ENCODE measurements at regions not wholly inside any gene's neighbourhood (a gene's known extent, or its start where the extent isn't known, plus 50 kb on each side); places are given as distances from the start of the nearest gene placed in this dataset.

DNA sequence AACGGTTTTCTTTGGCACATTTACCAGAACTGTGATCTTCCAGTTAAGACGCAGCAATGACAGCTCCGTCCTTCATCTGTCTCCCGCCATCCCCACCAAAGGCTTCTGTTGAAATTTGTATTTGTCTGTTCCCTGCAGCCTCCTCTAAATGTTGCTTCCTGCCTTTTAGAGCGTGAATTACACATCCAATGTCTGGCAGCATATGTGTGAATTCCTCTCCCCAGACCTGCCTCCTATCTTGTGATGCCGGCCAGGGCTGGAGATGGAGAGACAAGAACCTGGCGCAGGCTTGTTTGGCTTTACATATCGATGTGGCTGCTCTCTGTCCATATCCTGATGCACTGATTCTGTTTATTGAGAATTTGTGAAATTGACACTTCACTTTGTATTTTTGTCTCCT is 738.4 kb upstream of the TMEM132C start:
- no peak for DNase-seq (ENCODE audit: low spot score)

DNA sequence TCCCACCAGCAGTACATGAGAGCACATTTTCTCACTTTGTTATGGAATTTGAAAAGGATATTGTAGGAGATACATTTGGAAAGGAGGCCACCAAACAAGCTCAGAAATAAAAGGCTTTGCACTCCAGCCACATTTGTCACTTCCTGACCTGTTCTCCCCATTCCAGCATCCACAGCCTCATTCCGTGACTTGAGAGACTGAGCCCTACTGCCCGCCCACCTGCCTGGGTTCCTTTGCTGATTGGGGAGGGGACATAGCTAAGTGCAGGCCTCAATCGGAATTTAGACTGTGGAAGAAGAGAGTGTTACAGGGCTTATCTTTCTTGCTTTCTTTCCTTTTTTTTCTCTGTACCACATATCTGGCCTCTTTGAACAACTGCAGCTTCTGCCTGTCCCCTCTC is 735.4 kb upstream of the TMEM132C start:
- no peak for DNase-seq (ENCODE audit: low spot score)

DNA sequence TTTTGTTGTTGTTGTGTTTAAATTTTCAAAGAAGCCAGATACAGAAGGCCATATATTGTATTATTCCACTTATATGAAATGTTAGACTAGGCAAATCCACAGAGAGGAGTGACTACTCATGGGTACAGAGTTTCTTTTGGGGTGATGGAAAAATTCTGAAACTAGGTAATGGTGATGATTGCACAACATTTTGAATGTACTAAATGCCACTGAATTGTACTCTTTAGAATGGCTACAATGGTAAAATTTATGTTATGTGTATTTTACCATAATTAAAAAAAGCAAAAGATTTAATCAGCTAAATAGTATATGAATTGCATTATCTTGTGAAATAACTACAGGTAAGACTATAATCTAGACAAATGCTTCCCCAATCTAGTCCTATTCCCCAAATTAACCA is 733.6 kb upstream of the TMEM132C start:
- no peak for DNase-seq (ENCODE audit: low spot score)

DNA sequence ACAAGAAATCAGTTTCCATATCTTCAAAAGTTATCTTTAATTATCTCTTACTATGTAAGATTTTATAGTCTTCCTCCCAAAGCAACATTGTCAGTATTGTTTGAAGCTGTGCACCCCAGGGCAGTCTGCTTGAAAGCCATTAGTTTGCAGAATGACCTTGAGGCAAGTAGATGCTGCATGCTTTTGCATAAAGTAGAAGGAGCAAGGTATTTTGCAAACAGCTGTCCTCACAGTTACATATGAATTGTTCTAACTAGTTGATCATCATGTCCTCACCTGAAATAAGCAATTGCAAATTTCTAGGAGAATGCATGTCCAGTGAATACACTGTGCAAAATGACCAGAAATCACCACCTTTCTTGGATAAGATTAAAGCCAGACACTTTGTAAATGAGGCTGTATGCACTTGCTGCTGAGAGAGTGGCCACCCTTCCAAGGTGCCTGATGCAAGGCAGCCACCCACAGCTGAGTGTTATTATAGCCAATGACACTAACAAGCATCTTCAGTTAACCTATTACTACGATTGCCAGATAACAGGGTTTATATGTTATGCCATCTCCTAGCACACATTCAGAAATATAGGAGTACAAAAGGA is 730.0 kb upstream of the TMEM132C start:
- no peak for DNase-seq (ENCODE audit: low spot score)

DNA sequence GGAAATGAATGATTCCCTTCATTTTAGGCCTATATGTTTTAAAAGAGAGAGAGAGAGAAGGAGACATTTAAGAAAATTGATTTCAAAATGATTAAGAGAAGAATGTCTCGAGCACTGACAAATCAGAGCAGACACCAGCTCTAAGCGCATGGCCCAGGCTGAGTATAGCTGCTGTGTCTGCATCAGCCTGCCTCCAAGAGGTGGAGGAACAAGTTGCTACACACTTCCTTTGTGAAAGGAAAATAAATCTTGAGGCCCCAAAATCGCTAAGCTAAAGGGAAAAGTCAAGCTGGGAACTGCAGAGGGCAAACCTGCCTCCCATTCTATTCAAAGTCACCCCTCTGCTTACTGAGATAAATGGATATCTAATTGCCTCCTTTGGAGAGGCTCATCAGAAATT is 728.7 kb upstream of the TMEM132C start:
- DNase-seq (ENCODE audit: low spot score), result no peak

DNA sequence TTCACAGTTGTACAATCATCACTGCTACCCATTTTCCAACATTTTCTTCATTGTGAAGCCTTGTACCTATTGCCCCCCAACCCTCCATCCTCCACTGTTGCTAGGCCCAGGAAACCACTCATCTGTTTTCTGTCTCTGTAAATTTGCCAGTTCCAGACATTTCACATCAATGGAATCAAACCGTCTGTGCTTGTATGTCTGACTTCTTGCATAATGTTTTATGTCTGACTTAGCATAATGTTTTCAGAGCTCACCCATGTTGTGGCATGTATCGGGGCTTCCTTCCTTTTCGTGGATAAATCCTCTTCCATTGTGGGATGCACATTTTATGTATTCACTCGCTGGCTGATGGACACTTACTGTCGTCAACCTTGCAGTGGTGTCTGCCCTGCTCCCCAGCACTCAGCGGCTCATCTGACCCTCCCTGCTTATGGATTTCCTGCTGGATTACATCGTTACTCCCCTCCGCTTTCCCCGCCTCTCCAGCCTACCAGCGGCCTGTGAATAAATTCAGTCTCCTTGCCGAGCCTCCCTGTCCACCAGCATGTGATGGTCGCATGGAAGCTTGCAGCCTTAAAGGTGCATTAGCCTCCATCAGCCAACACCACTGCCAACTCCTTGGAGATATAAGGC is 727.6 kb upstream of the TMEM132C start:
- DNase-seq (ENCODE audit: low spot score), result no peak

DNA sequence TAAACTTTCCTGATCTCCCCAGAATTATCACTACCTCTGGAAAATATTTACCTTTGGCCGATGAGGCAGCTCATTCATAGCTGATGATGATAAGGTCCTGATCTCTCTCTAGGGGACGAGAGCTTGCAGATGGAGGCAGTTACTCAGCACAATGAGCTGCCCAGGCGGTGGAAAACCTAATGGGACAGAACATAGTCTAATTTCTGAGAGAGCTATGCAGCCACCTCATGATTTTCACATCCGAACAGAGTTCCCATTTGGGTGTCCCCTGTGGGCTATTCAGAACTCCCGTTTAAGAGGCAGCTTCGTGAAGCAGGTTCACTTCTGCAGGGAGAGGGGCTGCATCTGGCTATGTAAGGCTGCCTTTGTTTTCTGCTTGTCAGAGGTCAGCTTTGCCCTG is 724.6 kb upstream of the TMEM132C start:
- no peak for DNase-seq (ENCODE audit: low spot score)

DNA sequence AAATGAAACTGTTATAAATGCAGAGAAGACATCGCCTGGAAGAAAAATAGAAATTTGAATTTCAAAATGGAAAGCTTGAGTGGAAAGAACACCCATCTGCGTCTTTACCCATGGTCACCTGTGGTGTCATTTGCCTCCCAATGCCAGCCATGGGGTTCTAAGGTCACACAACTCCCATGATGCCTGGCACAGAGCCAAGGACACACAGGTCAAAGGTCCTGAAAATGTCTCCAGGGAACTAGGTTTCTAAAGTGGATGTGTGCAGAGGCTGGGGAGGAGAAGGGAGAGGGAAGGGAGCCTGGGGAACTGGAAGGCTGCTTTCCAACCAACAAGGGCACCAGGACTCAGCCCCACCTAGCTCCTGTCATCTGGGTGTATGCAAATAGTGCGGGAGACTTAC is 724.0 kb upstream of the TMEM132C start:
- no peak for DNase-seq (ENCODE audit: low spot score)

DNA sequence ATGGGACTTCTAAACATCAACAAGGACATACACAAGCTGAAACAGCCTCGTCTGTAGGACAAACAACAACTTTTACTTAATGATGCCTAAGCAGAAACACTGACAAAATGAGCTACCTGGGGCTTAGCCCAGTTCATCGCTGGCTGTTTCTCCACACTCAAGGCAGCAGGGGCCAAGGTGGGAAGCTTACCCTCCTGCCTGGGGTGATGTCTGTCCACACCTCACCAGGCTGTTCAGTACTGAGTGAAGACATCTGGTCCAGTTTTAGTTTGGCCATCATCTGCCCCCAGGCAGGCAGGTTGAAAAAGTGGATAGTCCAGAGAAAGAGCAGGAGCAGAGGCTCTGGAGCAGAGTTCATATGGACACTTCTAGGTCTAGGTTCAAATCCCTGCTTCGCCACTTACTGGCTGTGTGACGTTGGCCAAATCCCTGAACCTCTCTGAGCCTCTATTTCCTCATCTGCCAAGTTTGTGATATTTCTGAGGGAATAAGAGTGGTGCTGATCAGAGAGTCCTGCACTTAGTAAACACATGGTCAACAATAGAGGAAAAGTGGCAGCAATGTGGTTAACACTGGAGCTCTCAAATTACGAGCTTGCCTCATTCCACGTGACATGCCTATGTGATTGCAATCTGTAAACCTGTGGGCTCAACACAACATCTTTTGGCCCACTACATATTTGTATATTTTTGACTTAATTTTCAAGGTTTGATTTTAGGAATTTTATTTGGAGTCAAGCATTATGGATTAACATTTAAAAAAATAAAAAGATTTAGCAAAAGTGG is 720.1 kb upstream of the TMEM132C start:
- no peak for DNase-seq (ENCODE audit: low spot score)

DNA sequence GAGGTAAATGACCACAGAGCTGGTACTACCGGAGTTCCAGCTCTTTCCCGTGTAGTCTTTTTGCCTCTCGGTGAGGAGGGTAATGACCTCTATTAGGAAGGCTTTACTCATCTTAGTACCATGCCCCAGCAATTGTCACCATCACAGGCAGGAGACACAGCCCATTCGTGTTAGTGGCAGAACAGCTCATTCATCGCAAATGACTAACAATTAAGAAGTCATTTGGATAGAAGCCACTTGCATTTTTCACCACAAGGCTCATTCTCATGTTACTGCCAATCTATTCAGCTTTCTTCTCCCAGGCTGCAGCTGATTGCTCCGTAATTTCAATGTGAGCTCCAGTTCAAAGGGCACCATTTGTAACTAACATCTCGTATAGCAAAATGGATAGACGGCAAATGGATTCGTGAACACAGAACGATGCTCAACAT is 718.8 kb upstream of the TMEM132C start:
- peak; percentile 39 for DNase-seq (ENCODE audit: low spot score)

DNA sequence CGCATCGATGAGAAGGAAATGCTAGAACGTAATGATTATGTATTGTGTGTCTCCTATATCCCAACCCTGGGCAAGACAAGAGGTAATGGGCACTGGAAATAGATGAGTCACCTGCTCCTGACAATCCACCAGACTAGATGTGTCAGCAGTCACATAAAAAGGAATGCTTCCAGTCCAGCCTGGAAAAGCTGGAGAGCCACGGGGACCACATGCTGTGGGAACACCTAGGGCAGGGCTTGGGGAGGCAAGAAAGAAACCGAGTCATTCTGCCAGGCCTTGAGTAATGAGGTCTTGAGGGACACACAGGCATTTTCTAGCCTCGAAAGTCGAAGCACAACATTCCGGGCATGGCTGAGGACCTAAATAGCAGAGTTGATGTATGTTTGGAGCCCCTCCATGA is 716.7 kb upstream of the TMEM132C start:
- DNase-seq (ENCODE audit: low spot score), result peak; percentile 20

DNA sequence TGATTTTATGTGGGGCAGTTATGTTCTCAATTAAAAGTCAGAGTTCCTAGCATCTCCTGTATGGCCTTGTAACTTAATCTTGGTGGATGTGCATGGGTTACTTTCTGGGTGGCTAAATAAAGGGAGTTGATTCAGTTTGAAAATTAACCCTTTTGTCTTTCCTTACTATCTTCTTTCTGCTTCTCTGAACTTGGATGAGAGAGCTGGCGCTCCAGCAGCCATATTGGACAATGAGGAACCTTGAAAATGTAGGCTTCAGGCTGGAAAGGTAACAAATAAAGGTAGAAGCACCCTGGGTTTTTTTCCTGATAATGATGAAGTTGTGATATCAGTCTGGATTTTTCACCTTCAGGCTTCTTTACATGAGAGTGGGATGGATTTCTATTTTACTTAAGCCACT is 714.1 kb upstream of the TMEM132C start:
- no peak for DNase-seq (ENCODE audit: low spot score)

DNA sequence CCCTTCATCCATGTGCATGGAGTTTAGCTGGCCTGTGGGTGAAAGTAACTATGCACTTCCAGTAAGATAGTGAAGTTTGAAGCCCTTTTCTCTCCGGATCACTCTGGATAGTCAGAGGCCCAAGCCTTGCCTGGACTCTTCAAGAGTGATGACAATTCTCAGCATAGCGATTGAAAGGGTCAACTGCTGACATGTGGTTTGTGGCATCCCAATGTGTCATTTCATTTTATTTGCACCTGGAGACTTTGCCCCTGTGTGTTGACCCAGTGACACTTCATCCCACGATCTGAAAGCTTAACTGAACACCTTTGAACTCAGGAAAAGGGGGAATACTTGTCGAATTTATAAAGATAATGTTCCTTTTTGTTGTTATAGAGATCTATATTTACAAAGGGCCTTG is 711.9 kb upstream of the TMEM132C start:
- DNase-seq (ENCODE audit: low spot score), result no peak

DNA sequence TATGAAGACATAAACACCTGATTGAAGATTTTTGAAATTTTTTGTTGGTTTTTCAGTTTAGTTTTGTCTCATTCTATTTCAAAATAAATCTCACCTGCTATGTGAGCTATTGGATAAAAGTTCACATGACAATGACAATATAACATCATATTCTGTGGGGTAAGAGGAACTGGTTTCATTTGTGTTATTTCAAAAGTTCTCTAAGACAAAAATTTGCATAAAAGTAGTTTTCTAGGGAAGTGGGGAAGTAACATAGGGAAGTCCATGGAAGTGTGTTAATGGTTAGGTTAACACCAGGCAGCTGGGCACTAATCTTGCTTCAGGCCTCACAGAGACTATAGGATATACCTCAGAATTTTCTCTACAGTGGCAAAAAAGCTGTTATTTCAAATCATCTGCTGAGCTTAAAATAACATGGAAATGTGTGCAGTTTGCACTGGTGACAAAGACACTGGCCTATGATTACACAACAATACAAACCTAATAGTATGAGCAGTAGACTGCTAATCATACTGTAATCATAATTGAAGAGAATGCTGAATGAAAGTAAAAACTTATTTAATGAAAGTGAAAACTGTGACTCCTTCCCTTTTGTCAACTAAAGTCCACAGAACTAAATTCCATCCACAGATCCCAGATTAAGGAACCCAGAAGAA is 710.6 kb upstream of the TMEM132C start:
- DNase-seq (ENCODE audit: low spot score), result no peak

DNA sequence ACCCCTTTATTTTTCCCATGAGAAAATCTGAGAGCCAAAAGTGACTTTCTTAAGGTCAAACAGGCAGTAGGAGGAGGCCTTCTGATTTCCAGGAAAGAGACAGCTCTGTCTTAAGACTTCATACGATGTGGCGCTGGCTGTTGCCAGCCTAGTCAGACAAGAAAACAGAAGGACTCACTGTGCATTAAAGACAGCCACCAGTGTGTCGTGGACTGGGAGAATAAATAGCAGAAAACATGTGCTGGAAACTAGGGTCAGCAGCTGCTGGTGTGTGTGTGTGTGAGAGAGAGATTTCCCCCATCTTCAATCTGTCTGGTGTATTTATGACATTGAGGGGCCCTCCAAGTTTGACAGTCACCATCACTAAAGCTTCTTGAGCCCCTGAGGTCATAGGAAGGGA is 708.6 kb upstream of the TMEM132C start:
- no peak for DNase-seq (ENCODE audit: low spot score)

DNA sequence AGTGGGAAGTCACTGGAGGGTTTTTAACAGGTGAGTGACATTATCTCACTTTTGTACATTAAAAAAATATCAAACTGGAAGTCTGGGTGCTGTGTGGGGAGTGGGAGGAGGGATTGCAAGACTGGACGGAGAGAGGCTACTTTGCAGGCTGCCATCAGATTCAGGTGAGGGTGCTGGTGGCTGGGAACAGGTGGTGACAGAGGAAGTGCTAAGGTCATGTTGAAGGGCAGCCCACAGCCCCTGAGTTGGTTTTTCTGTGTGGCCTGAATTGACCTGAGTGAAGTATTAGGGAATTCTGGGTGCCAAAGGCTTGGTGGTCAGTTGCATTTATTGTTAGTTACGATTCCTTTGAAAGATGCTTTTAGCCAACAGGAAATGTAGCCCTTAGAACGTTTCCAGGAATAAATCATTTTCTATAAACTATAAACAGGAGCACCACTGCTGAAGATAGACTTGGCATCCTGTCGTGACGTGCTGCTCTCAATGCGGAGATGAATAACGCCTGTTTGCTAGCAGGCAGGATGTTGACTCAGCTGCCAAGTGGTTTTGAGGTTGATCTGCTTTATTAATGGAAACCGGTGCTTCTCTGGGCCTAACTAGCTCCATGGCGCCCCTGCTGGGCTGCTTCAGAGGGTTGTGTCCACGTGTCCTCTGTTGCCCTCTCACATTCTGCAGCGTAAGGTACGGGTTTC is 707.5 kb upstream of the TMEM132C start:
- DNase-seq (ENCODE audit: low spot score), result peak; percentile 78

DNA sequence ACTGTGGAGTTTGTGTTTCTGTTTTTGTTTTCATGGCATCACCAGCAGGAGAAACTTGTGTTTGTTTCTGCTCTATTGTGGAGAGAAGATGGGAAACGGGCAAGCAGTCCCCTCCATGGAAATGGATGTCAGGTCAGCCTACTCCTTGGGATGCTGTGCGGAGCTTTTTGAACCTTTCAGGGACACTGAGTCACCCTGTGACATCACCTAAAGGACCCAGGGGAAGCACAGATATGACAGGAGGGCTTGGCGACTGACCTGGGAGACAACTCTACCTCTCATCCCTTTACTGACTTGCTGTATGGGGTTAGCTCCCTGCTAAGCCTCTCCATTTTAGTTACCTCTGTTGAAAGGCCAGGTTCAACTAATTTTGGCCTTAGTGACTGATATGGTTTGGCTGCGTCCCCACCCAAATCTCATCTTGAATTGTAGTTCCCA is 706.9 kb upstream of the TMEM132C start:
- no peak for DNase-seq (ENCODE audit: low spot score)

DNA sequence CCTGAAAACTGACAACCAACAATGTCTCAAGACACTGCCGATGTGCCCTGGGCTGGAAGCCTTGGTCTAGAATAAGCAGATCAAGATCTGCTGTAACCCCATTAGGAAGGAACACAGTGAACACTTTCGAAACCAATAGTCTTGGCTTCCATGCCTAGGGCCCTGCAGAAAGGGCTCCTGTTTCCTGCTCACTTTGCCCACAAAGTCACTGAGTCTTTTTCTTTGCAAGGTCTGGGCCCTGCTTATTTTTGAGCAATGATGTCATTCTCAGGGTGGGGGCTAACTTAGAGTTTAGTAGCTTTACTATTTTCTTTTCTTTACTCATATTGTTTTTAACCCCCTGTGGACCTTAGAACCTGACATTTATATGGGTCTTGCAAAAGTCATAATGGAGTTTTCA is 704.2 kb upstream of the TMEM132C start:
- no peak for DNase-seq (ENCODE audit: low spot score)

DNA sequence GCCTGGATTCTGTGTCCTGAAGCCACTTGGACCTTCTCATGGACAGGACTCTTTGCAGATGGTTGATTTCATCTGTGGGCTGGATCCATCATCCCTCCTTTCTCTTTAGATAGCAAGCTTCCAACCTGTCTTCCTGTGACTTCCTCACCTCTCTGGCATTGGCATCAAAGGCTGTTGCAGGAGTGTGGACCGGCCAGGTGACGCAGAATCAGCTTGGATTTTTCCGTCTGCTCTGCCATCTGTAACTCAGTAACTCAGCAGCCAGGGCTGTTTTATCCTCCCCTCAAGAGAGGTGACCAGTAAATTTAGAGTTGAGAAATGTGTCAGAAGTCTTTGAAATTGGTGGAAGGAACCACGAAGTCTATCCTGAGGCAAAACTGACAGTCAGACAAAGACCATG is 701.7 kb upstream of the TMEM132C start:
- no peak for DNase-seq (ENCODE audit: low spot score)

DNA sequence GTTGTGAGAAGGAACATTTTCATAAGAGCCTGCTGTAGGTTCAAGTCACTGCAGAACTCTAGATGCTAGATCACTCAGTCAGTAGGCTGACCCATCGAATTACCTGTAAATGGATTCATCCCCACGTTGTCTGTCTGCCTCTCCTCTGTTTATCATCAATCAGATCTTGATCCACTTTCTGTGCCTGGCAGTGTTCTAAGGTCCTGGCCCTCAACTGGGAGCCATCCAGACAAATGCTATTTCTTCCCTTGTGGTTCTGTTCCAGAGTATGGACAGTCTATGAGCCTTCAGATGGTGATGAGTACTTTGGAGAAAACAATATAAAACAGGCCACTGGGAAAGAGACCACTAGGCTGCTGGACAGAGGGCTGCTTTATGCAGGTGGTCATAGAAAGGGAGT is 699.4 kb upstream of the TMEM132C start:
- DNase-seq (ENCODE audit: low spot score), result no peak

DNA sequence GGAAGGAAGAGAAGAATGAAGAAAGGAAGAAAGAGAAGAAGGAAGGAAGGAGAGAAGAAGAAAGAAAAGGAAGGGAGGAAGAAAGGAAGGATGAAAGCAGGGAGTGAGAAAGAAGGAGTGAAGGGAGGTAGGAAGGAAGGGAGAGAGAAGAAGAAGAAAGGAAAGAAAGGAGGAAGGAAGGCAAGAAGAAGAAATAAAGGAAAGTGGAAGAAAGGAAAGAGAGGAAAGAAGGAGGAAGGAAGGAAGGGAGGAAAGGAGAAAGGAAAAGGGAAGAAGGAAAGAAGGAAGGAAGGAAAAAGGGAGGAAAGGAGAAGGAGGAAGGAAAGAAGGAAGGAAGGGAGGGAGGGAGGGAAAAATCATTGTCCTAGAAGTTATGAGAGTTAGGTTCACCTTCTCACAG is 696.6 kb upstream of the TMEM132C start:
- no peak for DNase-seq (ENCODE audit: low spot score)

DNA sequence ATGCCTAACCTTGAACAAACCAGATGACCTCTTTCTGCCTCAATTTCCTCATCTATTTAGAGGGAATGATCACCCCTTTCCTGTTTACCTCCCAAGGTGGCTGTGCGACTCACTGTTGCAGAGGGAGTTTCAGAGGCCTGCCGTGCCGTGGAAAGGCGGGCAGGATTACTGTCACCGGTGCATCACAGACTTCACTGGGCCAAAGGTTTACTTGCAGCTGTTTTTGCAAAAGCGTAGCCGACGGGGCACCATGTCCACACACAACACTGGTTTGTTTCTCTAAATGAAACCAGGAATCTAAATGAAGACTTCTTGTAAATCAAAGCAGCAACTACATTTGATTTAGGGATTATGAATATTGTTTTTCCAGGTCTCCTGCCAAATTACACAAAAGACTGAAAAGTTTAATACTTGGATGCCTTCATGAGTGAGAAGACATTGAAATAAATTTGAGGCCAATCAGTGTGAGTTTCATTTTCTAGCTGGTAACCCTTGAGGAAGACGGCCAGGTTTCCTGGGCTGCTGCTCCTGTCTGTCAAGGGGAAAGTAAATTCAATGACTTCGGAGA is 696.1 kb upstream of the TMEM132C start:
- no peak for DNase-seq (ENCODE audit: low spot score)

All from AG08396 (cell line).